Fibroblast of lung (primary cell): ENCODE measurements at regions not wholly inside any gene's neighbourhood (a gene's known extent, or its start where the extent isn't known, plus 50 kb on each side); places are given as distances from the start of the nearest gene placed in this dataset.
"Not testable (repeated sequence)": the region's sequence is repeated elsewhere in the genome, so short reads cannot be mapped to it uniquely, and the experiment has no call there.

ENCODE experiments used
- DNase-seq, 2 donors: peaks; one replicate each; pipeline versions ENCODE4 v3.0.0 to v3.0.0-alpha.2; 2010; ENCODE audit warnings: low read depth in 2 of 2
- H2AFZ ChIP-seq: 2 replicates; pipeline ENCODE4 v1.5.1; 2012; ENCODE audit warnings: low read length, control low read depth, inconsistent platforms
- H3K27ac ChIP-seq: 2 replicates; pipeline ENCODE4 v1.5.1; 2011; ENCODE audit warnings: low read length, control low read depth; ENCODE audit not compliant: insufficient read depth
- H3K27me3 ChIP-seq: 2 replicates; pipeline ENCODE4 v1.5.1; 2011; ENCODE audit warnings: mild to moderate bottlenecking, low read length; ENCODE audit not compliant: control insufficient read depth, insufficient read depth
- H3K36me3 ChIP-seq: 2 replicates; pipeline ENCODE4 v1.5.1; 2011; ENCODE audit warnings: low read length; ENCODE audit not compliant: control insufficient read depth, insufficient read depth
- H3K4me1 ChIP-seq: 2 replicates; pipeline ENCODE4 v1.5.1; 2011; ENCODE audit warnings: low read length; ENCODE audit not compliant: control insufficient read depth, insufficient read depth; ENCODE audit errors: extremely low read depth
- H3K4me2 ChIP-seq: 2 replicates; pipeline ENCODE4 v1.5.1; 2011; ENCODE audit warnings: low read length, control low read depth; ENCODE audit not compliant: insufficient read depth; ENCODE audit errors: extremely low read depth
- H3K4me3 ChIP-seq, 4 experiments: fragments of 200-600 bp in 1 of 4; sonication (generic) in 1 of 4; replicated peaks in 1 of 4; 2 replicates each; pipeline ENCODE4 v1.5.1; 2011 to 2016; ENCODE audit warnings: low read length in 4 of 4, low read depth in 3 of 4, mild to moderate bottlenecking in 3 of 4, control low read depth in 2 of 4, inconsistent platforms in 1 of 4, mixed read lengths in 1 of 4; ENCODE audit not compliant: insufficient read depth in 1 of 4; ENCODE audit errors: control extremely low read depth in 1 of 4
- H3K79me2 ChIP-seq: 2 replicates; pipeline ENCODE4 v1.5.1; 2012; ENCODE audit warnings: mild to moderate bottlenecking, low read length, inconsistent platforms; ENCODE audit not compliant: control insufficient read depth, insufficient read depth
- H3K9ac ChIP-seq: 2 replicates; pipeline ENCODE4 v1.5.1; 2011; ENCODE audit warnings: mild to moderate bottlenecking, low read length, control low read depth; ENCODE audit not compliant: insufficient read depth
- H3K9me3 ChIP-seq: 2 replicates; pipeline ENCODE4 v1.5.1; 2012; ENCODE audit warnings: low read depth, low read length; ENCODE audit not compliant: control insufficient read depth, insufficient read depth
- H4K20me1 ChIP-seq: 2 replicates; pipeline ENCODE4 v1.5.1; 2011; ENCODE audit warnings: low read length; ENCODE audit not compliant: control insufficient read depth, insufficient read depth; ENCODE audit errors: extremely low read depth
- CTCF ChIP-seq, 2 donors: IDR thresholded peaks in 1 of 2; conservative IDR thresholded peaks in 1 of 2; 1 replicate in 1 of 2; 2 replicates in 1 of 2; pipeline ENCODE4 v1.5.1; 2011 to 2012; ENCODE audit warnings: low read length in 2 of 2, control low read depth in 1 of 2, inconsistent platforms in 1 of 2, low read depth in 1 of 2, mild to moderate bottlenecking in 1 of 2
- EZH2 ChIP-seq: IDR thresholded peaks from 2 replicates; pipeline ENCODE4 v1.5.1; 2012; ENCODE audit warnings: low read length, control low read depth, mild to moderate bottlenecking; ENCODE audit errors: missing control alignments

- no peaks in the 10 kb centered on the region for H3K79me2 ChIP-seq
- H4K20me1 ChIP-seq = no peaks in the 10 kb centered on the region
- no peak overlapping the region for H3K4me2 ChIP-seq
- no peak overlapping the region for H2AFZ ChIP-seq
- H3K4me1 ChIP-seq = no peaks in the 10 kb centered on the region
- no peak overlapping the region for H3K27ac ChIP-seq
- no peaks in the 10 kb centered on the region for H3K9me3 ChIP-seq
- TF ChIP-seq EZH2 (no peak), CTCF (conservative IDR thresholded peaks at IDR 0.05 in 1 of 2, IDR thresholded peaks at IDR 0.05 in 1 of 2; ENCODE audit: low read depth in 1 of 2, low read length in 2 of 2) (no peak)
- H3K4me3 ChIP-seq = no peak overlapping the region
- no peak overlapping the region for H3K9ac ChIP-seq
- H3K27me3 ChIP-seq = no peaks in the 10 kb centered on the region
- H3K36me3 ChIP-seq = no peaks in the 10 kb centered on the region
- DNase-seq = no peak
Measured at GRCh38 chr7:26944501-26945358, 80.3 kb upstream of the SKAP2 start.

GRCh38 chr7:26937939-26938623, 73.7 kb upstream of the SKAP2 start:
- Histone ChIP-seq H3K36me3 (no peaks in the 10 kb centered on the region), H3K27me3 (no peaks in the 10 kb centered on the region), H3K9ac (no peak overlapping the region), H3K4me3 (no peak overlapping the region), H3K79me2 (no peaks in the 10 kb centered on the region), H4K20me1 (no peaks in the 10 kb centered on the region), H3K9me3 (no peaks in the 10 kb centered on the region), H3K27ac (no peak overlapping the region), H2AFZ (no peak overlapping the region), H3K4me1 (no peaks in the 10 kb centered on the region), H3K4me2 (no peak overlapping the region)
- DNase-seq = no peak
- TF ChIP-seq CTCF (conservative IDR thresholded peaks at IDR 0.05 in 1 of 2, IDR thresholded peaks at IDR 0.05 in 1 of 2; ENCODE audit: low read depth in 1 of 2, low read length in 2 of 2) = no peak
- TF ChIP-seq EZH2 = no peak

- H3K4me2 ChIP-seq = no peak overlapping the region
- H3K27ac ChIP-seq = no peak overlapping the region
- no peaks in the 10 kb centered on the region for H3K9me3 ChIP-seq
- no peak overlapping the region for H3K4me3 ChIP-seq
- TF ChIP-seq EZH2 = no peak
- no peak for TF ChIP-seq CTCF (conservative IDR thresholded peaks at IDR 0.05 in 1 of 2, IDR thresholded peaks at IDR 0.05 in 1 of 2; ENCODE audit: low read depth in 1 of 2, low read length in 2 of 2)
- H3K27me3 ChIP-seq = no peaks in the 10 kb centered on the region
- H3K79me2 ChIP-seq = no peaks in the 10 kb centered on the region
- H3K4me1 ChIP-seq = no peaks in the 10 kb centered on the region
- no peaks in the 10 kb centered on the region for H4K20me1 ChIP-seq
- no peak overlapping the region for H3K9ac ChIP-seq
- H3K36me3 ChIP-seq = no peaks in the 10 kb centered on the region
- no peak overlapping the region for H2AFZ ChIP-seq
- no peak for DNase-seq
Measured at GRCh38 chr7:26937306-26937705, 72.9 kb upstream of the SKAP2 start.

GRCh38 chr7:26932616-26933015, 68.2 kb upstream of the SKAP2 start:
- not testable (repeated sequence) for DNase-seq, H3K4me2 ChIP-seq, H2AFZ ChIP-seq, H3K9ac ChIP-seq, H3K4me1 ChIP-seq, H3K27ac ChIP-seq, H3K9me3 ChIP-seq, H4K20me1 ChIP-seq, H3K4me3 ChIP-seq, H3K36me3 ChIP-seq, H3K79me2 ChIP-seq, H3K27me3 ChIP-seq
